ENCODE measurements at regions not wholly inside any gene's neighbourhood (a gene's known extent, or its start where the extent isn't known, plus 50 kb on each side); places are given as distances from the start of the nearest gene placed in this dataset.
"Not testable (repeated sequence)": the region's sequence is repeated elsewhere in the genome, so short reads cannot be mapped to it uniquely, and the experiment has no call there.

- DNase-seq (ENCODE audit: low spot score) = no peak
- H3K9me3 ChIP-seq = no peaks in the 10 kb centered on the region
- no peak for TF ChIP-seq POLR2A (IDR thresholded peaks at IDR 0.05)
- no peak for TF ChIP-seq CTCF (IDR thresholded peaks at IDR 0.05)
- no peak for TF ChIP-seq POLR2AphosphoS5 (IDR thresholded peaks at IDR 0.05)
- intact Hi-C loops (cut with DNase I) = no loop called here
- no peak overlapping the region for H3K27ac ChIP-seq
- H3K4me3 ChIP-seq = no peak overlapping the region
- no peaks in the 10 kb centered on the region for H3K36me3 ChIP-seq
- no peaks in the 10 kb centered on the region for H3K27me3 ChIP-seq (replicated peaks; ENCODE audit: insufficient read depth)
- no peaks in the 10 kb centered on the region for H3K4me1 ChIP-seq (replicated peaks)
- WGBS = 90% methylated on average over 1 of the region's 1 CpG
Observed at GRCh38 chr10:77726301-77726700, 88.7 kb upstream of the KCNMA1 start.

DNA sequence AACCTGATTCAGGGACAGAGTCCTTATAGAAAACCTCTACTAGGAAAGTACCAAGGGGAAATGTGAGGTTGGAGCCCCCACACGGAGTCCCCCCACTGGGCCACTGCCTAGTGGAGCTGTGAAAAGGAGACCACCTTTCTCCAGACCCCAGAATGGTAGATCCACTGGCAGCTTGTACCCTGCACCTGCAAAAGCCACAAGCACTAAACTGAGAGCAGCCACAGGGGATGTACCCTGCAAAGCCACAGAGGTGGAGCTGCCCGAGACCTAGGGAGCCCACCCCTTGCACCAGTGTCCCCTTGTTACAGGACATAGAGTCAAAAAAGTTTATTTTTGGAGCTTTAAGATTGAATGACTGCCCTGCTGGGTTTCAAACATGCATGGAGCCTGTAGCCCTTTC is 87.2 kb upstream of the KCNMA1 start:
- Histone ChIP-seq H3K27ac (no peak overlapping the region), H3K27me3 (replicated peaks; ENCODE audit: insufficient read depth) (no peaks in the 10 kb centered on the region), H3K4me3 (no peak overlapping the region), H3K4me1 (replicated peaks) (no peaks in the 10 kb centered on the region), H3K36me3 (no peaks in the 10 kb centered on the region), H3K9me3 (no peaks in the 10 kb centered on the region)
- DNase-seq (ENCODE audit: low spot score) = no peak
- intact Hi-C loops (cut with DNase I) = no loop called here
- TF ChIP-seq POLR2AphosphoS5 (IDR thresholded peaks at IDR 0.05) = no peak
- TF ChIP-seq POLR2A (IDR thresholded peaks at IDR 0.05) = no peak
- no peak for TF ChIP-seq CTCF (IDR thresholded peaks at IDR 0.05)
- WGBS = 94% methylated on average over 2 of the region's 2 CpGs

DNA sequence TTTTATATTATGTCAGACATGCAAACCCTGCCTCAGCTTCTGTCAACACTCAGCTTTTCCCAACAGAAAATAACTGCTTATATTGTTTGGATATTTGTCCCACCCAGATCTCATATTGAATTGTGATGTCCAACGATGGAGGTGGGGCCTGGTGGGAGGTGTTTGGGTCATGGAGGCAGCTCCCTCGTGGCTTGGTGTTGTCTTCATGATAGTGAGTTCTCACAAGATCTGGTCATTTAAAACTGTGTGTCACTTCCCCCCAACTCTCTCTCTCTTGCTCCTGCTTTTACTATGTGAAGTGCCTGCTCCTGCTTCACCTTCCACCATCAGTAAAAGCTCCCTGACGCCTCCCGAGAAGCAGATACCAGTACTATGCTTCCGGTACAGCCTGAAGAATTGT is 85.8 kb upstream of the KCNMA1 start:
- intact Hi-C loops (cut with DNase I) = no loop called here
- no peak for DNase-seq (ENCODE audit: low spot score)
- H3K36me3 ChIP-seq = no peaks in the 10 kb centered on the region
- 62% methylated on average over 5 of the region's 5 CpGs for WGBS
- H3K4me3 ChIP-seq = no peak overlapping the region
- no peak overlapping the region for H3K27ac ChIP-seq
- no peaks in the 10 kb centered on the region for H3K4me1 ChIP-seq (replicated peaks)
- no peaks in the 10 kb centered on the region for H3K9me3 ChIP-seq
- TF ChIP-seq POLR2AphosphoS5 (IDR thresholded peaks at IDR 0.05) (no peak), POLR2A (IDR thresholded peaks at IDR 0.05) (no peak), CTCF (IDR thresholded peaks at IDR 0.05) (no peak)
- H3K27me3 ChIP-seq (replicated peaks; ENCODE audit: insufficient read depth) = no peaks in the 10 kb centered on the region

- 30% methylated on average over 3 of the region's 3 CpGs for WGBS
- intact Hi-C loops (cut with DNase I); H3K27me3 ChIP-seq (replicated peaks; ENCODE audit: insufficient read depth); DNase-seq (ENCODE audit: low spot score); H3K36me3 ChIP-seq; H3K4me3 ChIP-seq; H3K27ac ChIP-seq; H3K4me1 ChIP-seq (replicated peaks); H3K9me3 ChIP-seq: not testable (repeated sequence)
Observed at GRCh38 chr10:77722956-77723355, 85.3 kb upstream of the KCNMA1 start.

GRCh38 chr10:77721815-77722214 is 84.2 kb upstream of the KCNMA1 start:
- H3K4me3 ChIP-seq = no peak overlapping the region
- no peaks in the 10 kb centered on the region for H3K36me3 ChIP-seq
- H3K9me3 ChIP-seq = no peaks in the 10 kb centered on the region
- H3K4me1 ChIP-seq (replicated peaks) = peaks cover 5% of the 10 kb centered on the region
- no peaks in the 10 kb centered on the region for H3K27me3 ChIP-seq (replicated peaks; ENCODE audit: insufficient read depth)
- DNase-seq (ENCODE audit: low spot score) = no peak
- no peak overlapping the region for H3K27ac ChIP-seq
- intact Hi-C loops (cut with DNase I) = no loop called here
- TF ChIP-seq CTCF (IDR thresholded peaks at IDR 0.05) = no peak
- TF ChIP-seq POLR2A (IDR thresholded peaks at IDR 0.05) = no peak
- TF ChIP-seq POLR2AphosphoS5 (IDR thresholded peaks at IDR 0.05) = no peak
- WGBS = 85% methylated on average over 3 of the region's 3 CpGs
